ENCODE measurements at regions not wholly inside any gene's neighbourhood (a gene's known extent, or its start where the extent isn't known, plus 50 kb on each side); places are given as distances from the start of the nearest gene placed in this dataset.

GRCh38 chr14:88129306-88130056, 124.5 kb downstream of the GPR65 start:
- TF ChIP-seq CTCF (IDR thresholded peaks at IDR 0.05; ENCODE audit: insufficient read depth, low read depth, low read length): no peak
- DNase-seq (ENCODE audit: low read depth): peak; percentile 33
- H3K4me3 ChIP-seq (ENCODE audit: low read depth, low read length): no peak overlapping the region

GRCh38 chr14:88130057-88130432, 125.1 kb downstream of the GPR65 start:
- TF ChIP-seq CTCF (IDR thresholded peaks at IDR 0.05; ENCODE audit: insufficient read depth, low read depth, low read length): no peak
- no peak for DNase-seq (ENCODE audit: low read depth)
- H3K4me3 ChIP-seq (ENCODE audit: low read depth, low read length): no peak overlapping the region
